Tibial artery (tissue), 4 donors: ENCODE measurements at regions not wholly inside any gene's neighbourhood (a gene's known extent, or its start where the extent isn't known, plus 50 kb on each side); places are given as distances from the start of the nearest gene placed in this dataset.

ENCODE experiments used
- DNase-seq, 2 donors: peaks; one replicate each; pipeline ENCODE4 v3.0.0-alpha.2; 2019
- H3K27ac ChIP-seq, 2 donors: fragments of 200-600 bp; sonication (generic) in 1 of 2; 1 replicate in 1 of 2; 2 replicates in 1 of 2; pipeline ENCODE4 v1.5.1; 2018 to 2019; ENCODE audit warnings: mild to moderate bottlenecking in 1 of 2
- H3K27me3 ChIP-seq, 2 donors: fragments of 200-600 bp; sonication (generic) in 1 of 2; one replicate each; pipeline versions ENCODE4 v1.5.1 to v1.6.0; 2016 to 2019
- H3K36me3 ChIP-seq, 3 donors: fragments of 200-600 bp; sonication (generic) in 2 of 3; one replicate each; pipeline ENCODE4 v1.5.1; 2016 to 2019; ENCODE audit warnings: mild to moderate bottlenecking in 2 of 3
- H3K4me1 ChIP-seq, 4 donors: fragments of 200-600 bp; sonication (generic) in 2 of 4; 1 replicate in 3 of 4; 2 replicates in 1 of 4; pipeline ENCODE4 v1.5.1; 2016 to 2019
- H3K4me3 ChIP-seq, 2 donors: fragments of 200-600 bp; sonication (generic) in 1 of 2; 1 replicate in 1 of 2; 2 replicates in 1 of 2; pipeline ENCODE4 v1.5.1; 2018 to 2019; ENCODE audit warnings: mild to moderate bottlenecking in 2 of 2
- H3K9me3 ChIP-seq, 3 donors: fragments of 200-600 bp; sonication (generic) in 1 of 3; one replicate each; pipeline ENCODE4 v1.5.1; 2016 to 2019
- CTCF ChIP-seq, 2 experiments: fragments of 200-600 bp in 1 of 2; fragments of 450-650 bp in 1 of 2; IDR thresholded peaks; one replicate each; pipeline ENCODE4 v1.5.1; 2017 to 2019; ENCODE audit warnings: antibody characterized with exemption in 2 of 2, mild to moderate bottlenecking in 1 of 2, moderate library complexity in 1 of 2
- intact Hi-C: fragments of 100-400 bp; cut with DNase I; formaldehyde crosslinking; loops from one replicate; pipeline ENCODE4 v1.15.0; 2023; ENCODE audit warnings: low total_unique reads

- Histone ChIP-seq H3K27me3 (no peaks in the 10 kb centered on the region), H3K4me1 (no peaks in the 10 kb centered on the region), H3K9me3 (peaks cover 0 to 3% (median 2%) of the 10 kb centered on the region in 3 donors), H3K4me3 (no peak overlapping the region), H3K27ac (no peak overlapping the region), H3K36me3 (no peaks in the 10 kb centered on the region)
- DNase-seq = peak in 1 of 2 donors; percentile 35
- intact Hi-C loops = no loop called here
- TF ChIP-seq CTCF (IDR thresholded peaks at IDR 0.05) = no peak
Observed at GRCh38 chr10:130370721-130371120, 234.5 kb downstream of the GLRX3 start.

GRCh38 chr10:130371156-130371555 is 235.0 kb downstream of the GLRX3 start:
- Histone ChIP-seq H3K4me3 (no peak overlapping the region), H3K27me3 (no peaks in the 10 kb centered on the region), H3K9me3 (peaks cover 2 to 5% (median 3%) of the 10 kb centered on the region in 3 donors), H3K36me3 (no peaks in the 10 kb centered on the region), H3K4me1 (no peaks in the 10 kb centered on the region), H3K27ac (no peak overlapping the region)
- intact Hi-C loops = no loop called here
- no peak for DNase-seq
- no peak for TF ChIP-seq CTCF (IDR thresholded peaks at IDR 0.05)

- H3K27ac ChIP-seq = no peak overlapping the region
- peaks cover 2 to 5% (median 3%) of the 10 kb centered on the region in 3 donors for H3K9me3 ChIP-seq
- DNase-seq = peak in 1 of 2 donors; percentile 51
- no peaks in the 10 kb centered on the region for H3K27me3 ChIP-seq
- no peak overlapping the region for H3K4me3 ChIP-seq
- no peak for TF ChIP-seq CTCF (IDR thresholded peaks at IDR 0.05)
- no peaks in the 10 kb centered on the region for H3K36me3 ChIP-seq
- H3K4me1 ChIP-seq = no peaks in the 10 kb centered on the region
- intact Hi-C loops = no loop called here
Observed at GRCh38 chr10:130371666-130372065, 235.5 kb downstream of the GLRX3 start.

- intact Hi-C loops = no loop called here
- H3K4me1 ChIP-seq = no peaks in the 10 kb centered on the region
- H3K36me3 ChIP-seq = no peaks in the 10 kb centered on the region
- H3K27ac ChIP-seq = no peak overlapping the region
- peak in 1 of 2 donors; percentile 41 for DNase-seq
- H3K27me3 ChIP-seq = no peaks in the 10 kb centered on the region
- no peak for TF ChIP-seq CTCF (IDR thresholded peaks at IDR 0.05)
- peaks cover 2 to 5% (median 3%) of the 10 kb centered on the region in 3 donors for H3K9me3 ChIP-seq
- H3K4me3 ChIP-seq = no peak overlapping the region
Observed at GRCh38 chr10:130372222-130372621, 236.0 kb downstream of the GLRX3 start.

- DNase-seq = peak in 1 of 2 donors; percentile 38
- Histone ChIP-seq H3K27me3 (no peaks in the 10 kb centered on the region), H3K4me1 (no peaks in the 10 kb centered on the region), H3K36me3 (no peaks in the 10 kb centered on the region), H3K9me3 (peaks cover 2 to 5% (median 3%) of the 10 kb centered on the region in 3 donors), H3K27ac (no peak overlapping the region), H3K4me3 (no peak overlapping the region)
- no peak for TF ChIP-seq CTCF (IDR thresholded peaks at IDR 0.05)
- intact Hi-C loops = no loop called here
Observed at GRCh38 chr10:130372866-130373265, 236.7 kb downstream of the GLRX3 start.

- Histone ChIP-seq H3K36me3 (no peaks in the 10 kb centered on the region), H3K27ac (no peak overlapping the region), H3K4me3 (no peak overlapping the region), H3K9me3 (peaks cover 2 to 5% (median 3%) of the 10 kb centered on the region in 3 donors), H3K4me1 (no peaks in the 10 kb centered on the region), H3K27me3 (no peaks in the 10 kb centered on the region)
- no peak for TF ChIP-seq CTCF (IDR thresholded peaks at IDR 0.05)
- intact Hi-C loops = no loop called here
- DNase-seq = peak in 1 of 2 donors; percentile 31
Observed at GRCh38 chr10:130377986-130378540, 241.9 kb downstream of the GLRX3 start.
